Common myeloid progenitor, CD34-positive (primary cell): ENCODE measurements at regions not wholly inside any gene's neighbourhood (a gene's known extent, or its start where the extent isn't known, plus 50 kb on each side); places are given as distances from the start of the nearest gene placed in this dataset.

Experiments
- CTCF ChIA-PET: fragments of 350-600 bp; sonication (Branson Sonifier 250); formaldehyde crosslinking; loops from one replicate; lab custom pipeline; 2021; ENCODE audit warnings: antibody characterized with exemption; lab: Charles Lee
- POLR2A ChIA-PET: fragments of 350-600 bp; sonication (Branson Sonifier 250); formaldehyde crosslinking; loops from one replicate; lab custom pipeline; 2021; ENCODE audit warnings: antibody characterized with exemption; lab: Charles Lee
- DNase-seq, 3 donors: peaks; one replicate each; pipeline versions ENCODE4 v3.0.0 to v3.0.0-alpha.2; 2013
- H3K27ac ChIP-seq, 2 experiments: 1 replicate in 1 of 2; 2 replicates in 1 of 2; pipeline ENCODE4 v1.7.0; 2013; ENCODE audit warnings: inconsistent platforms in 2 of 2, low read length in 2 of 2, mild to moderate bottlenecking in 2 of 2, low read depth in 1 of 2, moderate library complexity in 1 of 2; ENCODE audit not compliant: severe bottlenecking in 2 of 2, insufficient read depth in 1 of 2, poor library complexity in 1 of 2
- H3K27me3 ChIP-seq, 5 experiments: replicated peaks in 2 of 5; 1 replicate in 3 of 5; 2 replicates in 2 of 5; pipeline versions ENCODE4 v1.6.1 to v1.7.0; 2013; ENCODE audit warnings: low read length in 4 of 5, mild to moderate bottlenecking in 2 of 5, moderate library complexity in 2 of 5, inconsistent platforms in 1 of 5; ENCODE audit not compliant: insufficient read depth in 5 of 5, control insufficient read depth in 4 of 5
- H3K36me3 ChIP-seq, 4 experiments: 1 replicate in 2 of 4; 2 replicates in 2 of 4; pipeline versions ENCODE4 v1.6.1 to v1.7.0; 2013; ENCODE audit warnings: low read length in 3 of 4, control low read depth in 1 of 4, mild to moderate bottlenecking in 1 of 4; ENCODE audit not compliant: control insufficient read depth in 4 of 4, insufficient read depth in 4 of 4
- H3K4me1 ChIP-seq, 4 experiments: 1 replicate in 3 of 4; 2 replicates in 1 of 4; pipeline versions ENCODE4 v1.6.1 to v1.7.1; 2013; ENCODE audit warnings: low read length in 3 of 4, mild to moderate bottlenecking in 3 of 4, control low read depth in 1 of 4, inconsistent platforms in 1 of 4, moderate library complexity in 1 of 4; ENCODE audit not compliant: control insufficient read depth in 4 of 4, insufficient read depth in 4 of 4; ENCODE audit errors: control extremely low read depth in 1 of 4
- H3K4me3 ChIP-seq, 7 experiments: 1 replicate in 4 of 7; 2 replicates in 3 of 7; pipeline versions ENCODE4 v1.5.1 to v1.7.0; 2013; ENCODE audit warnings: mild to moderate bottlenecking in 7 of 7, low read length in 6 of 7, moderate library complexity in 6 of 7, inconsistent platforms in 2 of 7, low read depth in 2 of 7, control low read depth in 1 of 7; ENCODE audit not compliant: insufficient read depth in 4 of 7, control insufficient read depth in 1 of 7; ENCODE audit errors: extremely low read depth in 1 of 7
- H3K9me3 ChIP-seq, 5 experiments: 1 replicate in 4 of 5; 2 replicates in 1 of 5; pipeline versions ENCODE4 v1.6.1 to v1.7.1; 2013; ENCODE audit warnings: low read length in 4 of 5, mild to moderate bottlenecking in 2 of 5, inconsistent platforms in 1 of 5, low read depth in 1 of 5, moderate library complexity in 1 of 5; ENCODE audit not compliant: control insufficient read depth in 4 of 5, insufficient read depth in 2 of 5; ENCODE audit errors: control extremely low read depth in 1 of 5
- WGBS: methylation state at CpG from one replicate; pipeline ENCODE4 v1.1.5; 2013; ENCODE audit not compliant: insufficient coverage; 5-methylcytosine and 5-hydroxymethylcytosine counted together

- 92% methylated on average over 2 of the region's 4 CpGs for WGBS
- no peak overlapping the region for H3K27ac ChIP-seq
- H3K9me3 ChIP-seq = no peaks in the 10 kb centered on the region
- H3K4me3 ChIP-seq = no peak overlapping the region
- H3K27me3 ChIP-seq = no peaks in the 10 kb centered on the region
- POLR2A ChIA-PET = no interaction called here
- CTCF ChIA-PET = no interaction called here
- peaks cover 0 to 3% (median 0%) of the 10 kb centered on the region in 4 experiments for H3K4me1 ChIP-seq
- peak in 1 of 3 donors; percentile 4 for DNase-seq
- no peaks in the 10 kb centered on the region for H3K36me3 ChIP-seq
Observed at GRCh38 chr18:5052491-5052890, 144.6 kb downstream of the AKAIN1 start.

- no peak for DNase-seq
- ChIA-PET CTCF (interaction anchor here (1.3 kb wide), 1 partner anchor 29 kb away, joined by 3 read pairs; no protein-coding TSS in a partner anchor), POLR2A (no interaction called here)
Observed at GRCh38 chr18:5051207-5051606, 145.8 kb downstream of the AKAIN1 start.

DNA sequence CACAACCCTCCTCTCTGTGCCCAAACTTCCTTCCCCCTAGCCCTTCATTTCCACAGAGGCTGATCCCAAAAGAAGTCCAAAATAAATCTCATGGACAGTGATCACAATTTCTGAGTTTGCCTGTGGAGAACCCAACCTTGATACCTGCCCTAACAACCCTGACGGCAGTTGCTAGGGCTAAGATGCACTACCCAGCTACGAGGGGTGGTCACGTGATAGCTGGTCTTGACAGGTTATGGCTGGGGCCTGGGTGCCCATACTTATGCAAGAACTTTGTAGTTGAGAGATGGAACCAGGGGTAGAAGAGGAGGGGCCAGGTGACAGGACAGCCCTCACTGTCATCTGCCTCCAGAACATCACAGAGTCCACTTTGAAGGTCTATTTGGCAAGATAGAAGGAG lies 147.9 kb downstream of the AKAIN1 start:
- H3K9me3 ChIP-seq = no peaks in the 10 kb centered on the region
- H3K4me1 ChIP-seq = no peaks in the 10 kb centered on the region
- no peaks in the 10 kb centered on the region for H3K27me3 ChIP-seq
- POLR2A ChIA-PET = no interaction called here
- CTCF ChIA-PET = interaction anchor here (3.4 kb wide), 1 partner anchor 9 kb away, joined by 15 read pairs; no protein-coding TSS in a partner anchor
- H3K36me3 ChIP-seq = no peaks in the 10 kb centered on the region
- H3K4me3 ChIP-seq = no peak overlapping the region
- WGBS = 100% methylated on average over 3 of the region's 3 CpGs
- no peak for DNase-seq
- no peak overlapping the region for H3K27ac ChIP-seq

More at GRCh38 chr18:5051207-5051606, 145.8 kb downstream of the AKAIN1 start:
- 100% methylated on average over 1 of the region's 2 CpGs for WGBS
- H3K27me3 ChIP-seq = no peaks in the 10 kb centered on the region
- no peaks in the 10 kb centered on the region for H3K4me1 ChIP-seq
- no peaks in the 10 kb centered on the region for H3K36me3 ChIP-seq
- H3K9me3 ChIP-seq = no peaks in the 10 kb centered on the region
- H3K27ac ChIP-seq = no peak overlapping the region
- no peak overlapping the region for H3K4me3 ChIP-seq

- Histone ChIP-seq H3K36me3 (no peaks in the 10 kb centered on the region), H3K4me3 (no peak overlapping the region), H3K4me1 (no peaks in the 10 kb centered on the region), H3K27me3 (peaks cover 0 to 2% (median 0%) of the 10 kb centered on the region in 5 experiments), H3K27ac (no peak overlapping the region), H3K9me3 (peaks cover 0 to under 1% (median 0%) of the 10 kb centered on the region in 5 experiments)
- WGBS = 91% methylated on average over 3 of the region's 3 CpGs
- CTCF ChIA-PET = no interaction called here
- POLR2A ChIA-PET = no interaction called here
- DNase-seq = no peak
Observed at GRCh38 chr18:5040476-5040875, 156.6 kb downstream of the AKAIN1 start.

GRCh38 chr18:5036523-5036922 lies 160.5 kb downstream of the AKAIN1 start:
- ChIA-PET POLR2A (no interaction called here), CTCF (no interaction called here)
- no peak for DNase-seq
- no peaks in the 10 kb centered on the region for H3K4me1 ChIP-seq
- no peak overlapping the region for H3K27ac ChIP-seq
- peaks cover 0 to 2% (median 0%) of the 10 kb centered on the region in 5 experiments for H3K27me3 ChIP-seq
- H3K4me3 ChIP-seq = no peak overlapping the region
- H3K9me3 ChIP-seq = peaks cover 0 to 5% (median 0%) of the 10 kb centered on the region in 5 experiments
- no peaks in the 10 kb centered on the region for H3K36me3 ChIP-seq

DNA sequence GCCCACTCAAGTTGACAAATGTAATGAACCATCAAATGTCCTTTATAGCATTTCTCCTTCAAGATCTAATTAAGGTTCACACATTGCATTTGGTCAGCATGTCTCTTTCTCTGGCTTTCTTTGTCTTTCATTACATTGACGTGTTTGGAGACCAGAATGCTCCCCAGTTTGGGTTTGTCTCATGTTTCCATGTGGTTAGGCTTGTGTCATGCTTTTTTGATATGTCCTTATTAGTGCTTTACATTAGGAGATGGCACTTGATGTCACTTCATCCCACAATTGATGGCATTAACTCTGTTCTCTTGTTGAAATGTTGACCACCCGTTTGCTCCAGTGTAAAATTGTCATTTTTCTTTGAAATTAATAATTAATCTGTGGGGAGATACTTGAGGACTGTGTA lies 165.8 kb downstream of the AKAIN1 start:
- no peak overlapping the region for H3K27ac ChIP-seq
- POLR2A ChIA-PET = no interaction called here
- H3K27me3 ChIP-seq = no peaks in the 10 kb centered on the region
- H3K36me3 ChIP-seq = no peaks in the 10 kb centered on the region
- no peak overlapping the region for H3K4me3 ChIP-seq
- H3K4me1 ChIP-seq = no peaks in the 10 kb centered on the region
- no CpG with 5 or more reads among the region's 2 CpGs for WGBS
- peaks cover 0 to 5% (median 0%) of the 10 kb centered on the region in 5 experiments for H3K9me3 ChIP-seq
- CTCF ChIA-PET = no interaction called here
- DNase-seq = no peak

DNA sequence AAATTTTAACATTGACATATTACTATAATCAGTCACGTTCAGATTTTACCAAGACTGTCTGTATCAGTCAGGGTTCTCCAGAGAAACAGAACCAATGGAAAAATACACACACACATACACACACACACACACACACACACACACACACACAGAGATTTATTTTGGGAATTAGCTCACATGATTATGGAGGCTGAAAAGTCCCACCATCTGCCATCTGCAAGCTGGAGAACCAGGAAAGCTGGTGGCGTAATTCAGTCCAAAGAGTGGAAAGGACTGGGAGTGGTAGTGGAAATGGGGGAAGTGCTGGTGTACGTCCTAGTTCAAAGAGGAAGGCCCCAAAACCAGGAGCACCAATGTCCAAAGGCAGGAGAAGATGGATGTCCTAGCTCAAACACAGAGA lies 166.4 kb downstream of the AKAIN1 start:
- 100% methylated on average over 1 of the region's 3 CpGs for WGBS
- H3K27ac ChIP-seq = no peak overlapping the region
- CTCF ChIA-PET = no interaction called here
- no peaks in the 10 kb centered on the region for H3K27me3 ChIP-seq
- POLR2A ChIA-PET = no interaction called here
- no peaks in the 10 kb centered on the region for H3K36me3 ChIP-seq
- no peak overlapping the region for H3K4me3 ChIP-seq
- no peak for DNase-seq
- H3K9me3 ChIP-seq = peaks cover 0 to 5% (median 0%) of the 10 kb centered on the region in 5 experiments
- no peaks in the 10 kb centered on the region for H3K4me1 ChIP-seq
